A673 (cell line): ENCODE measurements at regions not wholly inside any gene's neighbourhood (a gene's known extent, or its start where the extent isn't known, plus 50 kb on each side); places are given as distances from the start of the nearest gene placed in this dataset.
"Not testable (repeated sequence)": the region's sequence is repeated elsewhere in the genome, so short reads cannot be mapped to it uniquely, and the experiment has no call there.

Experiments
- BruUV-seq: library from RNA; stranded (reverse); fragments of 400-500 nt; replicated peaks from 2 replicates; lab custom pipeline; 2021; lab: Mats Ljungman, UMichigan
- CTCF ChIA-PET: fragments of 300-600 bp; sonication (Branson Sonifier 250); formaldehyde crosslinking; loops from one replicate; lab custom pipeline; 2022; ENCODE audit warnings: antibody characterized with exemption; lab: Charles Lee
- POLR2A ChIA-PET: fragments of 300-600 bp; sonication (Branson Sonifier 250); formaldehyde crosslinking; loops from one replicate; lab custom pipeline; 2022; ENCODE audit warnings: antibody characterized with exemption; ENCODE audit not compliant: low non-redundant PET; lab: Charles Lee
- DNase-seq: peaks from one replicate; pipeline ENCODE4 v3.0.0-alpha.2; 2015; ENCODE audit warnings: low spot score
- H3K27ac ChIP-seq: fragments of 200-600 bp; sonication (generic); 2 replicates; pipeline ENCODE4 v1.5.1; 2016; ENCODE audit warnings: mixed run types, low read depth, mild to moderate bottlenecking, mixed read lengths, antibody characterized with exemption, low read length; ENCODE audit not compliant: poor library complexity, severe bottlenecking
- H3K27me3 ChIP-seq: fragments of 200-600 bp; sonication (generic); replicated peaks from 2 replicates; pipeline ENCODE4 v1.6.1; 2017; ENCODE audit warnings: mixed run types, low read depth, mild to moderate bottlenecking, mixed read lengths, antibody characterized with exemption, low read length; ENCODE audit not compliant: insufficient read depth, poor library complexity
- H3K36me3 ChIP-seq: fragments of 200-600 bp; sonication (generic); 2 replicates; pipeline ENCODE4 v1.6.1; 2016; ENCODE audit warnings: mixed run types, mild to moderate bottlenecking, mixed read lengths, antibody characterized with exemption, low read length; ENCODE audit not compliant: insufficient read depth, poor library complexity, severe bottlenecking
- H3K4me1 ChIP-seq: fragments of 200-600 bp; sonication (generic); 2 replicates; pipeline ENCODE4 v1.6.1; 2017; ENCODE audit warnings: mixed run types, mild to moderate bottlenecking, mixed read lengths, antibody characterized with exemption, low read length; ENCODE audit not compliant: insufficient read depth, poor library complexity, severe bottlenecking
- H3K4me3 ChIP-seq: fragments of 200-600 bp; sonication (generic); 2 replicates; pipeline ENCODE4 v1.5.1; 2016; ENCODE audit warnings: low read depth, mixed run types, mild to moderate bottlenecking, mixed read lengths, low read length; ENCODE audit not compliant: poor library complexity, severe bottlenecking
- H3K9me3 ChIP-seq: fragments of 200-600 bp; sonication (generic); 2 replicates; pipeline ENCODE4 v1.6.1; 2016; ENCODE audit warnings: mixed run types, low read depth, mild to moderate bottlenecking, mixed read lengths, antibody characterized with exemption, low read length; ENCODE audit not compliant: poor library complexity, severe bottlenecking
- EZH2 ChIP-seq: fragments of 200-600 bp; sonication (generic); IDR thresholded peaks from 2 replicates; pipeline ENCODE4 v1.6.1; 2017; ENCODE audit warnings: borderline replicate concordance, low read depth, mild to moderate bottlenecking, mixed read lengths, antibody characterized with exemption, low read length; ENCODE audit not compliant: poor library complexity, severe bottlenecking
- intact Hi-C: fragments of 100-400 bp; cut with micrococcal nuclease; formaldehyde crosslinking; loops from one replicate; pipeline ENCODE4 v1.10.0; 2022; ENCODE audit not compliant: unreplicated experiment
- TF ChIP-seq, protein P1 (sequence below): fragments of 300-800, 200-600 bp; sonication (generic); conservative IDR thresholded peaks from 2 replicates; pipeline ENCODE4 v1.5.1; 2017; ENCODE audit warnings: low read depth, mild to moderate bottlenecking, antibody characterized with exemption, low read length, moderate library complexity, mixed read lengths

DNA sequence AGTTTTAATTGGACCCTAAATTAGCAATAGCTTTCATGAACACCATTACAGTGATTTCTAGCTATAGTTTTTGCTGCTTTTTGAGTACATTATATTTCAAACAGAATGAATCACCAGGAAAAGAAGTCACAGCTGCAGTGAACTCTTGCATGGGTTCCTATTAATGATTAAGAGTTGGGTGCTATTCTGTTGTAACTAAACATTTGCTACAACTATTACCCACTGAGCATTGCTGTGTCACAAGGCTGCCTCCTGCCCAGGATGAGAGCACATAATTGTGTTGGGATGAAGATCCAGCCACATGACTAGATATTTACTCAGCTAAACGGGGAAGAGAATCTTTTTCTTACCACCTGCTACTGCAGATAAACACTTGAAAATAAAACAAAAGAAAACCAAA lies 152.7 kb downstream of the GXYLT1 start:
- peaks cover 8% of the 10 kb centered on the region for H3K9me3 ChIP-seq
- ChIA-PET POLR2A (no interaction called here), CTCF (no interaction called here)
- no peaks in the 10 kb centered on the region for H3K27me3 ChIP-seq
- H3K4me3 ChIP-seq, result no peak overlapping the region
- intact Hi-C loops, result no loop called here
- TF ChIP-seq EZH2, result no peak
- TF ChIP-seq, protein P1, sequence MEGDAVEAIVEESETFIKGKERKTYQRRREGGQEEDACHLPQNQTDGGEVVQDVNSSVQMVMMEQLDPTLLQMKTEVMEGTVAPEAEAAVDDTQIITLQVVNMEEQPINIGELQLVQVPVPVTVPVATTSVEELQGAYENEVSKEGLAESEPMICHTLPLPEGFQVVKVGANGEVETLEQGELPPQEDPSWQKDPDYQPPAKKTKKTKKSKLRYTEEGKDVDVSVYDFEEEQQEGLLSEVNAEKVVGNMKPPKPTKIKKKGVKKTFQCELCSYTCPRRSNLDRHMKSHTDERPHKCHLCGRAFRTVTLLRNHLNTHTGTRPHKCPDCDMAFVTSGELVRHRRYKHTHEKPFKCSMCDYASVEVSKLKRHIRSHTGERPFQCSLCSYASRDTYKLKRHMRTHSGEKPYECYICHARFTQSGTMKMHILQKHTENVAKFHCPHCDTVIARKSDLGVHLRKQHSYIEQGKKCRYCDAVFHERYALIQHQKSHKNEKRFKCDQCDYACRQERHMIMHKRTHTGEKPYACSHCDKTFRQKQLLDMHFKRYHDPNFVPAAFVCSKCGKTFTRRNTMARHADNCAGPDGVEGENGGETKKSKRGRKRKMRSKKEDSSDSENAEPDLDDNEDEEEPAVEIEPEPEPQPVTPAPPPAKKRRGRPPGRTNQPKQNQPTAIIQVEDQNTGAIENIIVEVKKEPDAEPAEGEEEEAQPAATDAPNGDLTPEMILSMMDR, result no peak
- DNase-seq, result peak; percentile 24
- no peaks in the 10 kb centered on the region for H3K36me3 ChIP-seq
- H3K4me1 ChIP-seq, result peaks cover 25% of the 10 kb centered on the region
- H3K27ac ChIP-seq, result no peak overlapping the region
- BruUV-seq, result no TSS peak

DNA sequence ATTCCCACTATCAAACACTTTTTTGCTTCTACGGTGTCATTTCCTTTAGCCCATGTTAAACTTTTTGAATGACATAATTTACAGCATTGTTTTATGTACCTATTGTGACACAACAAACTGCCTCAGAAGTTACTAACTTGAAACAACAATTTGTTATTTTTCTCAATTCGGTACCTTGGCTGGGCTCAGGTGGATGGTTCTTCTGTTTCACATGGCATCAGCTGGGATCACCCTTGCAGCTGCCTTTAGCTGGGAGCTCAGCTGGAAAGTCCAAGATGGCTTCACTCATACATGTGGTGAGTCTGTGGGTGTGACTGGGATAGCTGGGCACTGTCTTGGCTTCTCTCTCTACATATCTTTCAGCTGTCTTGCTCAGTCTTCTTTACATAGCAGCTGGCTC lies 156.0 kb downstream of the GXYLT1 start:
- Histone ChIP-seq H3K4me1 (peaks cover 29% of the 10 kb centered on the region), H3K9me3 (peaks cover 8% of the 10 kb centered on the region), H3K27ac (no peak overlapping the region), H3K27me3 (no peaks in the 10 kb centered on the region), H3K4me3 (no peak overlapping the region), H3K36me3 (no peaks in the 10 kb centered on the region)
- ChIA-PET CTCF (no interaction called here), POLR2A (no interaction called here)
- no peak for DNase-seq
- intact Hi-C loops, result no loop called here
- no TSS peak for BruUV-seq
- no peak for TF ChIP-seq EZH2
- TF ChIP-seq, protein P1, result no peak

DNA sequence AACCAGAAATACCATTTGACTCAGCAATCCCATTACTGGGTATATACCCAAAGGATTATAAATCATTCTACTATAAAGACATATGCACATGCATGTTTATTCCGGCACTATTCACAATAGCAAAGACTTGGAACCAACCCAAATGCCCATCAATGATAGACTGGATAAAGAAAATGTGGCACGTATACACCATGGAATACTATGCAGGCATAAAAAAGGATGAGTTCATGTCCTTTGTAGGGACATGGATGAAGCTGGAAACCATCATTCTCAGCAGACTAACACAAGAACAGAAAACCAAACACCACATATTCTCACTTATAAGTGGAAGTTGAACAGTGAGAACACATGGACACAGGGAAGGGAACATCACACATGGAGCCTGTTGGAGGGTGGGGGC lies 158.2 kb downstream of the GXYLT1 start:
- POLR2A ChIA-PET, H3K9me3 ChIP-seq: not testable (repeated sequence)

DNA sequence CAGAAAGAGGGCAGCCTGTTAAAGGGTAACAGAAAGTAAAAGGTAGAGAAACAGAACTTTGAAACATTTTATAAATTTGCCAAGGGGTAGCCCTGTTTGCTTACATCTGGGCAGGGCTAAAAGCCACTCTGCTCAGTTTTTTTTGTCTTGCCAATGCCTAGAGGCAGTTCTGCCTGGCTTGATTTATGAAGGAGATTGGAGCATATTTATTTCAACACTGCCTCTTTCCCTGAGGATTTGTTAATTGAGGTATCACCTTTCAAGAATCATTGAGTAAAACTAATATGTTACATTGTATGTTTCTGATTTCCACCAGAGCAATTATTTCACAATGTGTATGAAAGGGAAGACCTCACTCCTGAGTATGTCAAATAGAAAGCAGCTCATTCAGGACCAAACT lies 160.8 kb downstream of the GXYLT1 start:
- intact Hi-C loops, result no loop called here
- TF ChIP-seq EZH2, result no peak
- TF ChIP-seq, protein P1, result no peak
- H3K4me1 ChIP-seq, result peaks cover 47% of the 10 kb centered on the region
- CTCF ChIA-PET, result interaction anchor here (0.6 kb wide), 1 partner anchor 1824 kb away, joined by 4 read pairs; no protein-coding TSS in a partner anchor
- H3K4me3 ChIP-seq, result no peak overlapping the region
- no peak overlapping the region for H3K27ac ChIP-seq
- DNase-seq, result peak; percentile 37
- POLR2A ChIA-PET, result no interaction called here
- no peaks in the 10 kb centered on the region for H3K27me3 ChIP-seq
- BruUV-seq, result no TSS peak
- H3K36me3 ChIP-seq, result no peaks in the 10 kb centered on the region
- H3K9me3 ChIP-seq, result peaks cover 4% of the 10 kb centered on the region

More for the DNA sequence above, 158.2 kb downstream of the GXYLT1 start:
- BruUV-seq, H3K27ac ChIP-seq, intact Hi-C loops, CTCF ChIA-PET, H3K36me3 ChIP-seq, H3K27me3 ChIP-seq, H3K4me3 ChIP-seq, DNase-seq: not testable (repeated sequence)
- H3K4me1 ChIP-seq, result peaks cover 29% of the 10 kb centered on the region
